NCI-H82 (cell line): ENCODE measurements at regions not wholly inside any gene's neighbourhood (a gene's known extent, or its start where the extent isn't known, plus 50 kb on each side); places are given as distances from the start of the nearest gene placed in this dataset.

ENCODE experiments used
- DNase-seq: peaks from one replicate; lab custom pipeline; 2025; lab: John Stamatoyannopoulos, UW

- DNase-seq: no peak
Measured at GRCh38 chr3:72135636-72136035, 350.7 kb upstream of the PROK2 start.

GRCh38 chr3:72134989-72135451 lies 350.1 kb upstream of the PROK2 start:
- DNase-seq: no peak

GRCh38 chr3:72133329-72134011 lies 348.5 kb upstream of the PROK2 start:
- no peak for DNase-seq

GRCh38 chr3:72131899-72132298 lies 347.0 kb upstream of the PROK2 start:
- no peak for DNase-seq

GRCh38 chr3:72130565-72130964 lies 345.6 kb upstream of the PROK2 start:
- no peak for DNase-seq

- no peak for DNase-seq
Measured at GRCh38 chr3:72129501-72130094, 344.6 kb upstream of the PROK2 start.

- DNase-seq: no peak
Measured at GRCh38 chr3:72128921-72129320, 344.0 kb upstream of the PROK2 start.

GRCh38 chr3:72127844-72128243 lies 342.9 kb upstream of the PROK2 start:
- no peak for DNase-seq

- no peak for DNase-seq
Measured at GRCh38 chr3:72127224-72127612, 342.3 kb upstream of the PROK2 start.

GRCh38 chr3:72126441-72127223 lies 341.7 kb upstream of the PROK2 start:
- no peak for DNase-seq

- no peak for DNase-seq
Measured at GRCh38 chr3:72123908-72124441, 339.0 kb upstream of the PROK2 start.

GRCh38 chr3:72120806-72121778 lies 336.1 kb upstream of the PROK2 start:
- no peak for DNase-seq

GRCh38 chr3:72120039-72120438 lies 335.1 kb upstream of the PROK2 start:
- DNase-seq: no peak

- DNase-seq: no peak
Measured at GRCh38 chr3:72118628-72119027, 333.7 kb upstream of the PROK2 start.

- DNase-seq: no peak
Measured at GRCh38 chr3:72116226-72116625, 331.3 kb upstream of the PROK2 start.

GRCh38 chr3:72115307-72115706 lies 330.4 kb upstream of the PROK2 start:
- no peak for DNase-seq

GRCh38 chr3:72114773-72115172 lies 329.8 kb upstream of the PROK2 start:
- DNase-seq: no peak

GRCh38 chr3:72113964-72114363 lies 329.0 kb upstream of the PROK2 start:
- no peak for DNase-seq

GRCh38 chr3:72113564-72113963 lies 328.6 kb upstream of the PROK2 start:
- no peak for DNase-seq

- DNase-seq: no peak
Measured at GRCh38 chr3:72112435-72112834, 327.5 kb upstream of the PROK2 start.
